ENCODE measurements at regions not wholly inside any gene's neighbourhood (a gene's known extent, or its start where the extent isn't known, plus 50 kb on each side); places are given as distances from the start of the nearest gene placed in this dataset.

DNA sequence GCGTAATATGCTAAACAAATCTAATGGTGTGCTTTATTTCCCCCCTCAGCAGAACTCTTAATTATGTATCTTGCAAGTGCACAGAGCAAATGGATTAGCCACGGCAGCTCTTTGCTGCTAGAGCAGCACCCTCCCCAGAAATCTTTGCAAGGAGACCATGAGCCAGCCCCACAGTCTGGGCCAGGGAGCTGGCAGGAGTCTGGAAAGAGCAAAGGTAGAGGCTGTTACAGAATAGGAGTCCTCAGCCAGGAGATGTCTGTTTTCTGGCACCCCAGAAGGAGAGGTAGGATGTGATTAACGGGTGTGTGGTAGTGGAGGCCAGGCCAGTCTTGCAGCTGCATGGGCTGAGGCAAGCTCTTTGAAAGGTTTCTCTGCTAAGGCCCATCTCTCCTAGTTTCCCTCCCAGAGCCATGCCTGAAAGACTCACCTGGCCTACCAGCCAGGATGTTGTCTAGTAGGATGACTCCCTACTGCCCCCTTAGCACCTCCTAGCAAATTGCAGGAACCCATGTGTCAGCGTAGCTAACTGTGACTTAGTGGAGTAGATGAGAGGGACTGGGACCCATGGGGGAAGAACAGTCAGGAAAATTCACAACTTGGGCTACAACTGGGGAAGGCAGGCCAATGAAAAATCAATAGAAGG lies 557.2 kb downstream of the BUD13 start:
- TF ChIP-seq, protein P1, sequence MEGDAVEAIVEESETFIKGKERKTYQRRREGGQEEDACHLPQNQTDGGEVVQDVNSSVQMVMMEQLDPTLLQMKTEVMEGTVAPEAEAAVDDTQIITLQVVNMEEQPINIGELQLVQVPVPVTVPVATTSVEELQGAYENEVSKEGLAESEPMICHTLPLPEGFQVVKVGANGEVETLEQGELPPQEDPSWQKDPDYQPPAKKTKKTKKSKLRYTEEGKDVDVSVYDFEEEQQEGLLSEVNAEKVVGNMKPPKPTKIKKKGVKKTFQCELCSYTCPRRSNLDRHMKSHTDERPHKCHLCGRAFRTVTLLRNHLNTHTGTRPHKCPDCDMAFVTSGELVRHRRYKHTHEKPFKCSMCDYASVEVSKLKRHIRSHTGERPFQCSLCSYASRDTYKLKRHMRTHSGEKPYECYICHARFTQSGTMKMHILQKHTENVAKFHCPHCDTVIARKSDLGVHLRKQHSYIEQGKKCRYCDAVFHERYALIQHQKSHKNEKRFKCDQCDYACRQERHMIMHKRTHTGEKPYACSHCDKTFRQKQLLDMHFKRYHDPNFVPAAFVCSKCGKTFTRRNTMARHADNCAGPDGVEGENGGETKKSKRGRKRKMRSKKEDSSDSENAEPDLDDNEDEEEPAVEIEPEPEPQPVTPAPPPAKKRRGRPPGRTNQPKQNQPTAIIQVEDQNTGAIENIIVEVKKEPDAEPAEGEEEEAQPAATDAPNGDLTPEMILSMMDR (IDR thresholded peaks at IDR 0.05; ENCODE audit: insufficient read depth, low read depth, low read length): no peak
- H3K4me3 ChIP-seq (ENCODE audit: low read depth, low read length): no peak overlapping the region
- no peak for DNase-seq (ENCODE audit: low read depth)

DNA sequence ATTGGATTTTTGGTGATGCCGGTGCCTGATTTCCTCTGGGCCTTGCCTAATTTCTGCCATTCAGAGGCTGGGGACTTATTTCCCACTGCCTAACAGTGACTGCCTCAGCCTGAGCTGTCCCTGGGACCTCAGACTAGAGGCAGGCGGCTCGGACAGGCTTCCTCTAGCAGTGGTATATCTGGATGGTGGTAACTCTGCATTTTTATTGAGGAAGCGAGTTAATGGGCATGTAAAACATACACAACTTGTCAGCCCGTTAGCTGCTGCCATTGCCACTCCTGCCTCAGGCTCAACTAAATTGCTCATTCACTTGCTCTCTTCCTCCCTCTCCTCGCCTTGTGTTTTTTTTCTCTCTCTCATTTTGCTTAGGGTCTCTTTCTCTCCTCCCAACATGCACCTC lies 561.6 kb downstream of the BUD13 start:
- H3K4me3 ChIP-seq (ENCODE audit: low read depth, low read length): no peak overlapping the region
- TF ChIP-seq, protein P1 (IDR thresholded peaks at IDR 0.05; ENCODE audit: insufficient read depth, low read depth, low read length): no peak
- DNase-seq (ENCODE audit: low read depth): no peak

DNA sequence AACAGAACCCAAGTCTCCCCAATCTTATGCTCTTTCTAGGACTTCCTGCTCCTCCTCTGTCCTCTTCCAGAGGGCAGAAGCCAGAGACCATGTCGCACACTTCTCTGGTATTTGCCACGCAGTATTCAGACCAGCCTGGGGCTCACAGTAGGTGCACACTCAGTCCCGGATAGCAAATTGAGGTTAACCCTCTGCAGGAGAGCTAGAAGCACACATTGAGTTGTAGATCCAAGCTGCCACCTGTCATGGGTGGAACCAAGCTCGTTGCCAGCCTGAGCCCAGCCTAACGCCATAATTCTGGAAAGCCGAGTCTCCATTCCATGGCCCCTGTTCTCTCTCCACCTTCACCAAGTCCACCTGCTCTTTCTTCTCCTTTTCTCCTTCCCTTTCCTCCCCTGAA lies 562.1 kb downstream of the BUD13 start:
- no peak overlapping the region for H3K4me3 ChIP-seq (ENCODE audit: low read depth, low read length)
- TF ChIP-seq, protein P1 (IDR thresholded peaks at IDR 0.05; ENCODE audit: insufficient read depth, low read depth, low read length): no peak
- no peak for DNase-seq (ENCODE audit: low read depth)

DNA sequence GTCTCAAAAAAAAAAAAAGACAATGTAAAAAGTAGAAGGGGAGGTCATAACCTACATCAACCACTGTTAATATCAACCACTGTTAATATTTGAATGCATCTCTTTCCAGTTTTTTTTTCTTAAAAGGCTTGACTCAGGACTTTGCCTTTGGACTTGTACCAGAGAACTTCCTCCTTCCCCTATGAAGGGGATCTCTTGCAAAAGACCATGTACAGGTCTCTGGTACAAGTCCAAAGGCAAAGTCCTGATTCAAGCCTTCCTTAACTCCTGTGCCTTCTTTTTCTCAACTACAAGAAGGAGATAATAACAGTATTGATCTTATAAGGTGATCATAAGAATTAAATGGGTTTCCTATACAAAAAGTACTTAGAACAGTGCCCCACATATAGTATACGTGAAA lies 563.5 kb downstream of the BUD13 start:
- no peak for DNase-seq (ENCODE audit: low read depth)
- H3K4me3 ChIP-seq (ENCODE audit: low read depth, low read length): no peak overlapping the region
- TF ChIP-seq, protein P1 (IDR thresholded peaks at IDR 0.05; ENCODE audit: insufficient read depth, low read depth, low read length): no peak

DNA sequence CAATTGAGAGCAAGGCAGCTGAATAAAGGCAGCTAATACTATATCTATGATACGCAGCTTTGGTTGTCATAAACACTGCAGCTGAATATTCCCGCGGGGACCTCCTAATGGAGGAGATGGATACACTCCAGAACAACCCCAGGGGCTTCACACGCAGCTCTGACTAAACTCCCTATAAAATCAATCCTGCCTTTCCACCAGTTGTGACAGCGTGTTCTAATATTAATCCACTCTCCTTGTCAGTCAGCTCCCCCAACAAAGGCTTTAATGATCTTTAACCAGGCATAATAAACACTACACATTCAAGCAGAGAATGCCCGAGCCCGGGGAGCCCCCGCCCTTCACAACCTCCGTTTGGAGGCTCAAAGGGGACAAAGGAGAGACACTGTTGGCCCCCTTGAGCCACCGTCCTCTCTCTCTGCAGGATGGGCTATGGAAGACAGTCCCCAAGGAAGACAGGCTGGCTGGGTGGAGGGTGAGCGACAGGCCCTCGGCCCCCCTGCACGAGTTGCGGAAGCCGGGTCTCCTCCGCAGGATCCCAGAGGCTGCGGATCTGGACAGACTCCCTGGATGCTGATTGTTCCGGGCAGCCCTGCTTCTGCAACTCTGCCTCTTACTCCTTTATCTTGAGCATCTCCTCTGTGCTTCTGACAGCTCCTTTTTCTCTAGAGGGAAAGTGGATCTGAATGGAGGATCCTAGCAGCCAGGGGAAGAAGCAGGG lies 565.2 kb downstream of the BUD13 start:
- no peak for DNase-seq (ENCODE audit: low read depth)
- no peak overlapping the region for H3K4me3 ChIP-seq (ENCODE audit: low read depth, low read length)
- TF ChIP-seq, protein P1 (IDR thresholded peaks at IDR 0.05; ENCODE audit: insufficient read depth, low read depth, low read length): no peak

DNA sequence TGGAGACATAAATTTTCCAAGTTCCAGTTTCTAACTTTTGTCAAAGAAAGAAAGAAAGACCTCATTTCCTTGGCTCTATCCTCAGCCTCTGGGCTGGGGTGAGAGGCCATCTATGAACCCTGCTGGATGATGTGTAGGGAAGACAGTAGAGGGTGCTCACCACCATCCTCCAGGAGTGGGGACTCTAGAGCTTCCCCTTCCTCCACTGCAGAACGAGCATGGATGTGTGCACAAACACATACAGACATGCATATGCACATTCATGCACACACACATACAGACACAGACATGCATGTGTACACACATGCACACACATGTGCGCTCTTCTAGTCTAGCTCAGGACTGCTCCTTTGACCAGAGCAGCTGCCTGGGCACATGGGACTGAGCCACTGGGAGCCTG lies 565.8 kb downstream of the BUD13 start:
- no peak overlapping the region for H3K4me3 ChIP-seq (ENCODE audit: low read depth, low read length)
- TF ChIP-seq, protein P1 (IDR thresholded peaks at IDR 0.05; ENCODE audit: insufficient read depth, low read depth, low read length): no peak
- DNase-seq (ENCODE audit: low read depth): no peak
